NCI-H1694 (cell line): ENCODE measurements at regions not wholly inside any gene's neighbourhood (a gene's known extent, or its start where the extent isn't known, plus 50 kb on each side); places are given as distances from the start of the nearest gene placed in this dataset.
"Not testable (repeated sequence)": the region's sequence is repeated elsewhere in the genome, so short reads cannot be mapped to it uniquely, and the experiment has no call there.

ENCODE experiments used
- DNase-seq: peaks from one replicate; lab custom pipeline; 2025; lab: John Stamatoyannopoulos, UW

GRCh38 chr9:80771555-80772347 is 917.6 kb downstream of the TLE1 start:
- DNase-seq = no peak

GRCh38 chr9:80763536-80763935 is 925.8 kb downstream of the TLE1 start:
- no peak for DNase-seq

GRCh38 chr9:80755586-80755985 is 933.8 kb downstream of the TLE1 start:
- no peak for DNase-seq

- DNase-seq = not testable (repeated sequence)
Measured at GRCh38 chr9:80747056-80747455, 942.3 kb downstream of the TLE1 start.

GRCh38 chr9:80732506-80732905 is 956.8 kb downstream of the TLE1 start:
- no peak for DNase-seq

- DNase-seq = no peak
Measured at GRCh38 chr9:80720579-80720978, 968.8 kb downstream of the TLE1 start.

GRCh38 chr9:80707120-80707519 is 982.2 kb downstream of the TLE1 start:
- no peak for DNase-seq

GRCh38 chr9:80701061-80701460 is 988.3 kb downstream of the TLE1 start:
- no peak for DNase-seq

GRCh38 chr9:80699511-80699998 is 989.8 kb downstream of the TLE1 start:
- DNase-seq = no peak

GRCh38 chr9:80698725-80699410 is 990.5 kb downstream of the TLE1 start:
- DNase-seq = no peak

GRCh38 chr9:80692751-80693150 is 996.6 kb downstream of the TLE1 start:
- DNase-seq = no peak

GRCh38 chr9:80691229-80691628 is 998.1 kb downstream of the TLE1 start:
- no peak for DNase-seq

GRCh38 chr9:80690349-80690939 is 998.9 kb downstream of the TLE1 start:
- DNase-seq = no peak

- no peak for DNase-seq
Measured at GRCh38 chr9:80679916-80680315, 1009.4 kb downstream of the TLE1 start.

- DNase-seq = no peak
Measured at GRCh38 chr9:80678906-80679305, 1010.4 kb downstream of the TLE1 start.

- DNase-seq = no peak
Measured at GRCh38 chr9:80673496-80673895, 1015.9 kb downstream of the TLE1 start.

GRCh38 chr9:80665479-80665878 is 1023.9 kb downstream of the TLE1 start:
- no peak for DNase-seq

- no peak for DNase-seq
Measured at GRCh38 chr9:80664327-80665210, 1024.8 kb downstream of the TLE1 start.

GRCh38 chr9:80659751-80660150 is 1029.6 kb downstream of the TLE1 start:
- DNase-seq = not testable (repeated sequence)

GRCh38 chr9:80651044-80651443 is 1038.3 kb downstream of the TLE1 start:
- peak; percentile 64 for DNase-seq

GRCh38 chr9:80649496-80649895 is 1039.9 kb downstream of the TLE1 start:
- no peak for DNase-seq

GRCh38 chr9:80649001-80649420 is 1040.3 kb downstream of the TLE1 start:
- no peak for DNase-seq
